HG03571 (cell line): ENCODE measurements at regions not wholly inside any gene's neighbourhood (a gene's known extent, or its start where the extent isn't known, plus 50 kb on each side); places are given as distances from the start of the nearest gene placed in this dataset.
"Not testable (repeated sequence)": the region's sequence is repeated elsewhere in the genome, so short reads cannot be mapped to it uniquely, and the experiment has no call there.

ENCODE experiments used
- ATAC-seq: cut with Tn5 transposase; IDR thresholded peaks from one replicate; pipeline ENCODE4 v1.9.1; 2021; ENCODE audit not compliant: unreplicated experiment

DNA sequence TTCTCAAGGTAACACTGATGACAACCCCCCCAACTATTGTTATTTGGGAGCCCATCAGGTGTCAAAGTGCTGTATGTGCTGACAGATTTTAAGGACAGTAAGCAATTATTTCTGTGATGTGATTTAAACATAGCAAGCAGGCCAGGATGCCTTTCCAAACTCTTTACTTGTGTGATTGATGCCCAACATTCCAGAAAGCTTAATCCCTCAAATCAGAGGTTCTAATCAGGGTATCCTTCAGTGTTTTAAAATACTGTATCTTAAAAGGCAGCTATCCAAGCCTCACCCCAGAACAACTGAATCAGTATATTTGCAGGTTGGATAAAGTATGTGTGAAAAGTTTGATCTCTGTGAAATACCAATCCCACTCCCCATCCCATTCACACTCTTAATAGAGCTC, 119.7 kb downstream of the GASK1B start:
- no peak for ATAC-seq

DNA sequence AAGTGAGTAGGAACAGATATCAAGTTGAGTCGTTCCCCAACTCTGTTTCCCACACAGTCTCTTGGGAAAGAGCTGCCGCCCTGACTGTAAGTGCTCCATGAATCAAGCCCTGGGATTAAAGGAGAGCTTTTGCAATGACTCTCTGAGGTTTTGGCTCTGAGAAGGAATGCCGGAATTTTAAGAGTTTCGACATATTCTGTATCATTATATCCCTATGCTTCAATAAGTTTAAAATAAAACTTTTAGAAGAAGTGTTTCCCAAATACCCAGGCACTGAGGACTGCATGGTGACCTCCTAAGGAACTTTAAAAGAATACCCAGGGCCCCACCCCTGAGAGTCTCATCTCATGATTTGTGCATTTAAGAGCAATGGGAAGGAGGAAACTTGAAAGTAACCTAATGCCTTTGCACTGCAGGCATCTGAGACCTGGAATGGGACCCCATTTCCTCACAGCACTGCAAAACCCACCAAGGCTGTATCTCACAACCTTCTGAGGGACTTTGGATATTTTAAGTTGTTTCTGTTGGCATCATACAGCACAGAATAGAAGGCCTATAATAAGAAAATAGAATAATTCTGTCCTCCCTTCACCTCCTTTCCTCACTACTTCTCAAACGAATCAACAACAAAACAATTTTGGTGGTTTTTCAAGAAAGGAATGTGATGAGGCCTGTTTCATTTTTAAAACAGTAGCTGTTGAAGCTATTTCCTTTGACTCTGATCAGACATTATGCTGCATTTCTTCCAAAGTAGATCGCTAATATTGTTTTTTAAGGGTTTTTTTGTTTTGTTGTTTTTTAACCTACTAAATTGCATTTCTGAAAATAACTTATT, 121.2 kb downstream of the GASK1B start:
- ATAC-seq = no peak

DNA sequence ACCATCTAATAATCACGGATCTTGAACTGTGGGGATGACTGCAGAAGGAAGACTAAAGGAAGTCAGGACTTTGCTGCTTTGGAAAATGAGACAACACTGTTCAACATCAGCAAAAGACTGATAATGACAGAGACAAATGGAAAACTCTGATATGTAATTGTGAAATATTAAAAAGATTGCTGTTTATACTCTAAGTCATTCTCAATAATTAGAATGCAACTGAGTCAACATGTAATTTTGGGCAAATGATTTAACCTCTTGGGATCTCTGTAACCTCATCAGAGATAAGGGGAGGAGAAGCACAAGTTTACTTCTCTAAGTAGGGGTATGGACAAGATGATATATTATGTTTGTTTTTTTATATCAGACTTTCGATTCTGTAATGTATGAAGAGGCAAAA, 121.9 kb downstream of the GASK1B start:
- no peak for ATAC-seq

DNA sequence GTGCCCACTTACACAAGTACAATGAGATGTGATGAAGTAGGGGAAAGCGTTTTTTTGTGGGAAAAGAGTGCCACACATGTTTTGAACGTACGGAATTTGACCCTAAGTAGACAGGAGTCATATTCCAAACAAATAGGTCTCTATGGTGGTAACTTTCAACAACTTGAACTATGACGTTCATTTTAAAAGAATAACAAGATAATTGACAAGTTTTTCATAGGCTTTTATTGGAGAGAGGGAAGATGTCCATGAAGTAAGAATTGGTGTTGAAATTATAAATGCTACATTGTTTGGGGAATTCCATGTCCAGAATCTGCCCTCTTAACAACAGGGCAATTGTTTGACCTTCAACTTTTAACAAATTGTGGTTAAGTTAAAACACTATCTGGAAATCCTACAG, 126.5 kb downstream of the GASK1B start:
- ATAC-seq = no peak

DNA sequence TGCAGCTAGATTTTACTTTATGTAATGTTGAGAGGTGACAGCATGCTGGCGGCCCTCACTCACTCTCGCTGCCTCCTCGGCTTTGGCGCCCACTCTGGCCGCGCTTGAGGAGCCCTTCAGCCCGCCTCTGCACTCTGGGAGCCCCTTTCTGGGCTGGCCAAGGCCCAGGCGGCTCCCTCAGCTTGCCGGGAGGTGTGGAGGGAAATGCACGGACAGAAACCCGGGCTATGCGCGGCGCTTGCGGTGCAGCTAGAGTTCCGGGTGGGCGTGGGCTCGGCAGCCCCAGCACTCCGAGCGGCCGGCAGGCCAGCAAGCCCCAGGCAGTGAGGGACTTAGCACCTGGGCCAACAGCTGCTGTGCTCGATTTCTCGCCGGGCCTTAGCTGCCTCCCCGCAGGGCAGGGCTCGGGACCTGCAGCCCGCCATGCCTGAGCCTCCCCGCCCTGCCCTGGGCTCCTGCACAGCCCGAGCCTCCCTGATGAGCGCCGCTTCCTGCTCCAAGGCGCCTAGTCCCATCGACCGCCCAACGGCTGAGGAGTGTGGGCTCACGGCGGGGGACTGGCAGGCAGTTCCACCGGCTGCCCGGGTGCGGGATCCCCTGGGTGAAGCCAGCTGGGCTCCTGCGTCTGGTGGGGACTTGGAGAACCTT, 128.7 kb downstream of the GASK1B start:
- no peak for ATAC-seq

DNA sequence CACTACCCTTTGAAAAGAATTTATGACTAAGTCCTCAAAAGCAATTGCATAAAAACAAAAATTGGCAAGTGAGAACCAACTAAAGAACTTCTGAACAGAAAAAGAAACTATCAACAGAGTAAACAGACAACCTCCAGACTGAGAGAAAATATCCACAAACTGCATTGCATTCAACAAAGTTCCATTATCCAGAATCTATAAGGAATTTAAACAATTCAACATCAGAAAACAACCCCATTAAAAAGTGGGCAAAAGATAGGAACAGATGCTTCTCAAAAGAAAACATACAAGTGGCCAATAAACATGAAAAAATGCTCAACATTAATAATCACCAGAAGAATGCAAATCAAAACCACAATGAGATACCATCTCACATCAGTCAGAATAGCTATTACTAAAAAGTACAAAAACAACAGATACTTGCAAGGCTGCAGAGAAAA, 130.2 kb downstream of the GASK1B start:
- no peak for ATAC-seq

DNA sequence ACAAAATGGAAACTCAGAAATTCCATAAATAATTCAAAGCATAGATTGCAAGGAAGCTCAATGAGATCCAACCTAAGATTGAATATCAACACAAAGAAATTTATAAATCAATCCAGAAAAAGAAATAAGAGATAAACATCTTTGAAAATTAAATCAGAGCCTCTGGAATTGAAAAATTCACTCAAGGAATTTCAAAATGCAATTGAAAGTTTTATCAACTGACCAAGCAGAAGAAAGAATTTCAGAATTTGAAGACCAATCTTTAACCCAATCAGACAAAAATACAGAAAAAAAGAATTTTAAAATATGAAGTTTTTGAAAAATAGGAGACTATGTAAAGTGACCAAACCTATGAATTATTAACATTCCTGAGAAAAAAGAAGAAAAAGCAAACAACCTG, 134.1 kb downstream of the GASK1B start:
- ATAC-seq = no peak

DNA sequence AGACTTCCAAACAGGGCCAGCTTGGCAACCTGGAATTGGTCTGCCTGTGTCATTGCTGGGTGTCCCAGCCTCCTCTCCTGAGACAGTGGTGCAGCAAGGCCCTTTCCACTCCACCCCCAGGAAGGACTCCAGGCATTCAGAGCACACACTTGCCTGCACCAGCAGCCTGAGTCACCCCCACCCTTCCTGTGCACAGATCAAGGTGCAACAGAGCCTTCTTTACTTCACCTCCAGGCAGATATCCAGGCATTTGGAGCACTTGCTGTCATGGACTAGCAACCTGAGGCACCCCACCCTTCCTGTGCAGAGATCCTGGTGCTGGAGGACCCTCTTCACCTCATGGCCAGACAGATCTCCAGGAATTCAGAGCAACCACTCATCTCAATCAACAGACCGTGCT, 135.8 kb downstream of the GASK1B start:
- no peak for ATAC-seq

DNA sequence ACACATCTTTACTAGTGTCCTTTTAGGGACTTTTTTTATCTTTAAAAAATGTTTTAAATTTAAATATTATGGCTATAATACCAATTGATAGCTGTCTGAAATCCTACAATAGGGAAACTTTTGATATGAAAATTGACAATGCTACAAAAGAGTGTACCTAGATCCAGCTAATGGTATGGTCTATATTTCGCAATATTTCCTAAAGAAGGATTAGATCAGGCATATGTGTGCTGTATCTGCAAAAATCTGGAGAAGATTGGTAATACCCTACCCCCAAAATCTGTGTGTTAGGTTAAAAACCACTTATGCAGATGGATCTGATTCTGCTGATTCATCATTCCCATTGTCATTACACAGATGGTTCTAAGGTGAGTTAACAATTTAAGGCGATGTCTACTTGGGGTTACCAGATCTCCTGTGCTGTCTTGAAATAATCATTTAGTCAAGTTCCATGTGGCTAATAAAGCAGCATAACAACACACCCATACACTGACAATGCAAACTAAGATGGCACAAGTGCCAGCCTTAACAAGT, 137.1 kb downstream of the GASK1B start:
- ATAC-seq = no peak

DNA sequence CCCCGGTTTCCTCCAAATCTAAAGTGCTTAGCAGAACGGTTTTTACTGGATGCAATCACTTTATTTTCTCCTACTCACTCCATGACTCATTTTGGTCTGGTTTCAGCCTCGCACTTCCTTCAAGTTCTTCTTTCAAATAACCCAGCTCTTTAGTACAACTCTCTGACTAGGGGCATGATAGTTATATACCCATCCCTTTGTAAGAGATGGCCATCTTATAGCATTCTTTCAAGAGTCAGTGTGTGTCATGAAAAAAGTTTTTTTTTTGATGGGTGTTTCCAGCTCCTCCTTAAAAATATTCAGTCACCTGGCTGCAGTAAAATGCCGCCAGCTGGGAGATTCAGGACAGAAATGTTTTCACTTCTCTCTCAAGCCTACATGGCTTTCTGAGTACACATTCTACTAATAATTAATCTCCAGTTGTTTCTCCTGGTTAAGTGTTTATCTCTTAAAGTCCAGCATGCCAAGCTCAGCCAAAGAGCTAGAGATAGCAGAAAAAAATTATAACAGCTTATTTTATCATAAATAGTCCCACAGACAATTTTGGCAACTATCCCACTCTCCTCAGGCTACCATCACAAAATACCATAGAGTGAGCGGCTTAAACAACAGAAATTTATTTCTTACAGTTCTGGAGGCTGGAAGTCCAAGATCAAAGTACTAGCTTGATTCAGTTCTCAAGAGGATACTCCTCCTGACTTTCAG, 139.3 kb downstream of the GASK1B start:
- no peak for ATAC-seq

DNA sequence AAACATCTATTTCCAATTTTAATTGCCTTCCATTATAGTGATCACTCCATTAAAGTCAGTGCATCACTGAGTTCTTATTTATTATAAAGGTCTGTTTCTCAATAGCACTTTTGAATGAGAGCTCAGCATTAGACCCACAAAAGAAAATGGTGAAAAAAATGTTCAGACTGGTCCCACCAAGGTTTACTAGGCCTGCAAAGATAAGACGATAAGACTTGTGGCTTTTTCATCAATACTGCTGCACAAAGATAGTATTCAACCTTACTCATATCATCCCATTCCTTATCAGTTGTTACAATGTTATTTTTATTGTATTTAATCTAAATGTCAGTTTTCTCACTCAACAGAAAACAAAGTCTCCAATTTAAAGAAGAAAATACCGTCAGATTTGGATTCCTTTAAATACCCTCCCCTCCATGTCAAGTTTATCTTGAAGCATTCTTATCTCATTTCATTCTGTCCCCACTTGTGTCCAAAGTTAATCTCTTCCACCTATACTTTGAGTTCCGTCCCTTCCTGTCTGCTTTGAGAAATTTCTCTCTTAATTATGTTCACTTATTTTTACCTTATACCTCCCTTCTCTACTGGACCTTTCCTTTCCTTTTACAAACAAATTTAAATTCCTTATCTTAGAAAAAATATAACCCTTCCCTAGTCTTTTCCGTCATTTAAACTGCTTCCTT, 140.0 kb downstream of the GASK1B start:
- no peak for ATAC-seq

DNA sequence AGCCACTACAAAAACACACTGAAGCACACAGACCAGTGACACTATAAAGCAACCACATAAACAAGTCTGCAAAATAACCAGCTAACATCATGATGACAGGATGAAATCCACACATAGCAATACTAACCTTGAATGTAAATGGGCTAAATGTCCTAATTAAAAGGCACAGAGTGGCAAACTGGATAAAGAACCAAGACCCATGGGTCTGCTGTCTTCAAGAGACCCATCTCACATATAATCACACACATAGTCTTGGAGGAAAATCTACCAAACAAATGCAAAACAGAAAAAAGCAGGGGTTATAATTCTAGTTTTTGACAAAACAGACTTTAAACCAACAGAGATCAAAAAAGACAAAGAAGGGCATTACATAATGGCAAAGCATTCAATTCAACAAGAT, 144.4 kb downstream of the GASK1B start:
- ATAC-seq = not testable (repeated sequence)

DNA sequence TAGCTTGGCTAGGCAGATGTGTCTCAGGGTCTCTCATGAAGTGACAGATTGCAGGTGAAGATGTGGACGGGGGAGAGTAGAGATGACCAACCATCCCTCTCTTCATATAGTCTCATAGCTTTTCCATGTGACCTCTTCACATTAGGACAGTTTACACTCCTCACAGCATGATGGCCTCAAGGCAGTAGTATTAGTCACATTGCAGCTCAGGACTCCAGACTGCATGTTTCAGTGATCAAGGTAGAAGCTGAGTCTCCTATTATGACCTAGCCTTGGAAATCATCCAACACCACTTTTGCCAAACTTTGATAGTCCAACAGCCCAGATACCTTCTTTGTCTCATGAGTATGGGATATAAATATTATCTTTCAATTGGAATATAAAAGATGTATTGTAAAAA, 147.7 kb downstream of the GASK1B start:
- no peak for ATAC-seq

DNA sequence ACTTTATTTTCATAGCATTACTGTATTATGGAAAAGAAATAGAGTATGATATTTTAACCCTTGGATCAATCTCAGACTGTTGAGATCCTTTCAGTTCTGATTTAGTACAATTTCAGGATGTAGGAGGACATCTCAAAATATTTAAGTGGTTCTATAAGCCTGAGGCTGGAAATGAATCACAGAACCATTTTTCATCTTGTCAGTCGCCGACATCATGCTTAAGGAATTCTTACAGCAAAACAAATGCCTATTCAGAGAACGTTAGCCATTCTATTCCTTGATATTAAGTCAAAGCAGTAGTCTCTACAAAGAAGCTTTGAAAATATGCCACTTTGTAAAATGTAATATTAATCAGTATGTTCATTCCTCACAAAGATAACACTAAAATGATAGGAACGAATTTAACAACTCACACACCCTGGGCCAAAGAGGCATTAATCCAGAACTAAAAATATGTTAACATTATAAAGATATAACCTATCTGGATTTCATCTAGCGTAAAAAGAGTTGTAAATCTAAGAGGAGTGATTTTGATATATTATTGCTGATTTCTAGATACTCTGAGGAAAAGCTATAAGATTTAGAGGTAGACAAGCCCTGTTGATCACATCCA, 152.0 kb downstream of the GASK1B start:
- ATAC-seq = no peak

DNA sequence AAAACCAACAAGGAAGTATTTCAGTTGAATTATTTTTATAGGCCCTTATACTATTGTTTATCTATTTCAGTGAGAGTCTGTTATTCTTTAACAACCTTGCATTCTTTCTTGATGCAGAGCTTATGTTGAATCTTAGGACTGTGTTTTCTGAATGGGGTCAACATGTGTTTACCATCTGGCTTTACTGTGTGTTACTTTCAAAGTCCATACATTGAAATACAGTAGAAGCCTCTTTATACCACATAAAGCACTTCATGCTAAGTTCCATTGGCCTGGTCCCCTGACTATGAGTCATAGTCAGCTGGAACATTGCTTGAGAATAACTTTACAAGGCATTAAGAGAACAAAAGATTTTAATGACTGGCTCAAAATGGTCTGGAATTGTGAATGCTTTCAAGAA, 152.6 kb downstream of the GASK1B start:
- no peak for ATAC-seq

DNA sequence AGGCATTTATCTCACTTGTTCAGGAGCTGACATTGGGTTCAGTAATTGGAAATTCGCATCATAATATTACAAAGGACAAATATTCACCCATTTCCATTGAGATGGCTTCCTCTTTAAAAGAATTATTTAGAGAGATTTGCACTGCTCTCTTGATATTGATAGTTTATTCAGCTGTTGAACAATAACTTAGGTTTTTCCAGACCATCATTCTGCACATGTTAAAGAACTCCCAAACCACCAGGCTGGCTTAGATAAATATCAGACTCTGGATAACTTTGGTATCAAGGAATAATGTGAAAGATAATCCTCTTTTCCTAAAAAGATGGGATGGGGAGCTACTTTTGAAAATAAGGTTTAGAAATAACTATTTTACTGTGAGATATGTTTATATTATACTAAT, 154.0 kb downstream of the GASK1B start:
- ATAC-seq = no peak

DNA sequence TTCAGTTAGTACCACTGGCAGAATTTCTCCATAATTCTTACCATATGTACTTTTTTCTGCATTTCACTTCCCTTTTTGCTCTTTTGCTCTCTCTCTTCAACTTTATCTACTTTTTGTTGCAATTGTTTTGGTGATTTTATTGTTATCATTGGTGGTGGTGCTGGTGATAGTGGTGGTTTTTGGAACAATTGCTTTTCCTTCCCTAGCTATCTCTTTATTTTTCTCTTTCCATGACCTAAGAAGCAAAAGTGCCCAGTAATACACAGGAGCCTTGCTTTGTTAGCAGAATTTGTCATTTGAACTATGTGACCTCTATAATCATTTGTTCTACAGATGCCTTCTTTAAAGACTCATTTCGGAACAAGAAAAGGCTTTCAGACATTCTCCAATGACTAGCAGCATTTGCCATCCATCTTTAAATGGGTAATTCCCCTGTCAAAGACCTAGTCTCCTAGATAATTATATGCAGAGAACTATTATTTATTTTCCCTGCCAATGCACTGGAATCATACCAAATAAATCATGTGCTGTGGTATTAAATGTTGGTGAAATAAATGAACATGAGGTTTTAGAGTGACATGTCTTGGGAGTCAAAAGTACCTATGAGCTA, 154.5 kb downstream of the GASK1B start:
- ATAC-seq = no peak

DNA sequence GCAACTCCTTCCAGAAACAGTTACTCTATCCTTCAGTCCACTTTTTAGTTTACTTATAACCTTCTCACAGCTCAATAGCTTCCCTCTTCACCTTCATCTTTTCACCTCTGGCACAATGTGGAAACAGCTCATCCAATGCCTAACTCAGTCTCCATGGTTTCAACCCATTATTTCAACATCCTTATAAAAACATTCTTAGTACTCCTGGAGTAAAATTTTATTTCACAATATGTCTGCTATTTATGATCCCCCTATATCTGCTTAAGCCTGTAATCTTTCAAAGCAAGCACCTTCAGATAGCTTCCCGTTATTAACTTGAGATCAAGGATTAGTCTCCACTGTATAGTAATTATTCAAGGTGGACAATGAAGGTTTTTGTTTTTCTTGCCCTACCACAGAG, 156.3 kb downstream of the GASK1B start:
- no peak for ATAC-seq

DNA sequence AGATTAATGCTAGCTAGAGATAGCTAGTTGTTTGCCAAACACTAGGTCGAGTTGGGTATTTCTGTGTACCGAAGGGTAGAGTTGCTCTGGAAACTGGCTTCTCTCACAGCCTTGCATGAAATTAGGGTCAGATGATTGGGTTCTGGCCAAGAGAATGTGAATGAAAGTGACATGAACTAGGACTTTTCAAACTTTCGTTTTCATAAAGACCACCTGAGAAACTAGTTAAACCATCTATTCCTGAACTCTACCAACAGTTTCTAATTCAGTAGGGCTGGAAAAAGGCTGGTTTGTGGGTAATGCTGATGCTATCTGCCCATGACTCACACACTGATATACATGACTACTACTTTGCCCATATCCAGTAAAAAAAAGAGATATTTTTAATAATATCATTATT, 157.6 kb downstream of the GASK1B start:
- ATAC-seq = no peak

DNA sequence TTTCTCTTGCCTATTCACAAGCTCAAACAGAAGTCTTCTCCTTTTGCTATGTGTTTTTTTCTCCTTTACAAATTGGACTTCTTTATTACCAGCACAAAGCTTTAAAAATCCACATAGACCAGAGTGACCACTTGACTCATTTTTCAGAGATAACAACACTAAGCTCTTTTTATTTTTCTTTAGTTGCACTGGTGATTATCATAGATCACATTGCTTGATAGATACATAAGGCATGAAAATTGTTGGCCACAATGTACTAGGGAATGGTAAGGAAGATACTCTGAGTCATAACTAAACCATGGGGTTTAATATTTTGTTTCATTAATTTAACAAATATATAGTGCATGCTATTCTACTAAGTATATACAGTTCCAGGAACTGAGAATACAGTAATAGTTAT, 159.0 kb downstream of the GASK1B start:
- ATAC-seq = no peak
